ENCODE measurements at regions not wholly inside any gene's neighbourhood (a gene's known extent, or its start where the extent isn't known, plus 50 kb on each side); places are given as distances from the start of the nearest gene placed in this dataset.

DNA sequence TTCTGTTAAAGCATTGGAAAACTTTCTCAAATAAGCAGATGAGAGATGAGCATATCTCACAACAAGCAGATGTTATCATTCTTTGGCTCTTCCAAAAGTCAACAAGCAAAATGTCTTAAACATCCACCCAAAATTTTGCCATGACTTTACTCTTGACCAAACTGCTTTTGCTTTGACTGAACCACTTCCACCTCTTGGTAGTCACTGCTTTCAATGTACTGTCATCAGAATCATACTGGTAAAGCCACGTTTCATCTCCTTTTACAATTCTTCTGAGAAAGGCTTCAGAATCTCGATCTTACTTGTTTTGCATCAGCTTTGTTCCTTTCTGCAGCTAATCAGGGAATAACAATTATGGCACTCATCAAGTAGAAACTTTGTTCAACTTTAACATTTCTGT, 498.5 kb upstream of the GJE1 start:
- no peak overlapping the region for H3K4me3 ChIP-seq
- no peaks in the 10 kb centered on the region for H3K79me2 ChIP-seq
- H3K27me3 ChIP-seq, result no peaks in the 10 kb centered on the region
- TF ChIP-seq EZH2 (IDR thresholded peaks at IDR 0.05; ENCODE audit: borderline replicate concordance), result no peak
- TF ChIP-seq EZH2phosphoT487 (IDR thresholded peaks at IDR 0.05; ENCODE audit: low read depth, severe bottlenecking, unreplicated experiment), result no peak
- TF ChIP-seq, protein P1, sequence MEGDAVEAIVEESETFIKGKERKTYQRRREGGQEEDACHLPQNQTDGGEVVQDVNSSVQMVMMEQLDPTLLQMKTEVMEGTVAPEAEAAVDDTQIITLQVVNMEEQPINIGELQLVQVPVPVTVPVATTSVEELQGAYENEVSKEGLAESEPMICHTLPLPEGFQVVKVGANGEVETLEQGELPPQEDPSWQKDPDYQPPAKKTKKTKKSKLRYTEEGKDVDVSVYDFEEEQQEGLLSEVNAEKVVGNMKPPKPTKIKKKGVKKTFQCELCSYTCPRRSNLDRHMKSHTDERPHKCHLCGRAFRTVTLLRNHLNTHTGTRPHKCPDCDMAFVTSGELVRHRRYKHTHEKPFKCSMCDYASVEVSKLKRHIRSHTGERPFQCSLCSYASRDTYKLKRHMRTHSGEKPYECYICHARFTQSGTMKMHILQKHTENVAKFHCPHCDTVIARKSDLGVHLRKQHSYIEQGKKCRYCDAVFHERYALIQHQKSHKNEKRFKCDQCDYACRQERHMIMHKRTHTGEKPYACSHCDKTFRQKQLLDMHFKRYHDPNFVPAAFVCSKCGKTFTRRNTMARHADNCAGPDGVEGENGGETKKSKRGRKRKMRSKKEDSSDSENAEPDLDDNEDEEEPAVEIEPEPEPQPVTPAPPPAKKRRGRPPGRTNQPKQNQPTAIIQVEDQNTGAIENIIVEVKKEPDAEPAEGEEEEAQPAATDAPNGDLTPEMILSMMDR (IDR thresholded peaks at IDR 0.05; ENCODE audit: poor library complexity), result no peak
- H3K9me3 ChIP-seq (ENCODE audit: low read depth), result no peaks in the 10 kb centered on the region
- no peaks in the 10 kb centered on the region for H3K36me3 ChIP-seq (replicated peaks; ENCODE audit: insufficient read depth, low read depth)
- no peak overlapping the region for H3K27ac ChIP-seq
- DNase-seq (ENCODE audit: low spot score), result no peak
- no peak overlapping the region for H2AFZ ChIP-seq
- no peaks in the 10 kb centered on the region for H3K9me2 ChIP-seq (replicated peaks; ENCODE audit: insufficient read depth)
- no peaks in the 10 kb centered on the region for H3K4me1 ChIP-seq (ENCODE audit: insufficient read depth)
- 83% methylated on average over 2 of the region's 2 CpGs for WGBS (ENCODE audit: low lambda C conversion rate, missing lambda C conversion rate)
- H3K4me2 ChIP-seq, result no peak overlapping the region
- no peaks in the 10 kb centered on the region for H4K20me1 ChIP-seq (ENCODE audit: insufficient read depth, poor library complexity, severe bottlenecking)

GRCh38 chr6:141624301-141624700, 508.4 kb upstream of the GJE1 start:
- Histone ChIP-seq H4K20me1 (ENCODE audit: insufficient read depth, poor library complexity, severe bottlenecking) (no peaks in the 10 kb centered on the region), H3K4me2 (no peak overlapping the region), H3K9me3 (ENCODE audit: low read depth) (no peaks in the 10 kb centered on the region), H3K9me2 (replicated peaks; ENCODE audit: insufficient read depth) (no peaks in the 10 kb centered on the region), H3K27ac (no peak overlapping the region), H3K79me2 (no peaks in the 10 kb centered on the region), H3K36me3 (replicated peaks; ENCODE audit: insufficient read depth, low read depth) (no peaks in the 10 kb centered on the region), H3K27me3 (no peaks in the 10 kb centered on the region), H3K4me3 (no peak overlapping the region), H2AFZ (no peak overlapping the region), H3K4me1 (ENCODE audit: insufficient read depth) (no peaks in the 10 kb centered on the region)
- 90% methylated on average over 3 of the region's 3 CpGs for WGBS (ENCODE audit: low lambda C conversion rate, missing lambda C conversion rate)
- DNase-seq (ENCODE audit: low spot score), result no peak
- no peak for TF ChIP-seq EZH2 (IDR thresholded peaks at IDR 0.05; ENCODE audit: borderline replicate concordance)
- TF ChIP-seq EZH2phosphoT487 (IDR thresholded peaks at IDR 0.05; ENCODE audit: low read depth, severe bottlenecking, unreplicated experiment), result no peak
- TF ChIP-seq, protein P1 (IDR thresholded peaks at IDR 0.05; ENCODE audit: poor library complexity), result no peak

GRCh38 chr6:141618180-141618581, 514.5 kb upstream of the GJE1 start:
- WGBS (ENCODE audit: low lambda C conversion rate, missing lambda C conversion rate), result 93% methylated on average over 15 of the region's 31 CpGs
- Histone ChIP-seq H3K79me2 (no peaks in the 10 kb centered on the region), H3K27ac (no peak overlapping the region), H3K9me3 (ENCODE audit: low read depth) (no peaks in the 10 kb centered on the region), H3K4me1 (ENCODE audit: insufficient read depth) (no peaks in the 10 kb centered on the region), H3K4me2 (no peak overlapping the region), H2AFZ (no peak overlapping the region), H3K27me3 (no peaks in the 10 kb centered on the region), H3K36me3 (replicated peaks; ENCODE audit: insufficient read depth, low read depth) (no peaks in the 10 kb centered on the region), H3K9me2 (replicated peaks; ENCODE audit: insufficient read depth) (no peaks in the 10 kb centered on the region), H4K20me1 (ENCODE audit: insufficient read depth, poor library complexity, severe bottlenecking) (no peaks in the 10 kb centered on the region), H3K4me3 (no peak overlapping the region)
- TF ChIP-seq EZH2 (IDR thresholded peaks at IDR 0.05; ENCODE audit: borderline replicate concordance) (no peak), EZH2phosphoT487 (IDR thresholded peaks at IDR 0.05; ENCODE audit: low read depth, severe bottlenecking, unreplicated experiment) (no peak)
- TF ChIP-seq, protein P1 (IDR thresholded peaks at IDR 0.05; ENCODE audit: poor library complexity), result no peak
- no peak for DNase-seq (ENCODE audit: low spot score)

- Histone ChIP-seq H3K9me3 (ENCODE audit: low read depth) (no peaks in the 10 kb centered on the region), H3K27me3 (no peaks in the 10 kb centered on the region), H3K4me3 (no peak overlapping the region), H3K79me2 (no peaks in the 10 kb centered on the region), H3K27ac (no peak overlapping the region), H3K9me2 (replicated peaks; ENCODE audit: insufficient read depth) (no peaks in the 10 kb centered on the region), H2AFZ (no peak overlapping the region), H3K4me1 (ENCODE audit: insufficient read depth) (no peaks in the 10 kb centered on the region), H3K4me2 (no peak overlapping the region), H4K20me1 (ENCODE audit: insufficient read depth, poor library complexity, severe bottlenecking) (no peaks in the 10 kb centered on the region), H3K36me3 (replicated peaks; ENCODE audit: insufficient read depth, low read depth) (no peaks in the 10 kb centered on the region)
- TF ChIP-seq EZH2phosphoT487 (IDR thresholded peaks at IDR 0.05; ENCODE audit: low read depth, severe bottlenecking, unreplicated experiment) (no peak), EZH2 (IDR thresholded peaks at IDR 0.05; ENCODE audit: borderline replicate concordance) (no peak)
- TF ChIP-seq, protein P1 (IDR thresholded peaks at IDR 0.05; ENCODE audit: poor library complexity), result no peak
- 64% methylated on average over 5 of the region's 5 CpGs for WGBS (ENCODE audit: low lambda C conversion rate, missing lambda C conversion rate)
- DNase-seq (ENCODE audit: low spot score), result no peak
These were observed 522.0 kb upstream of the GJE1 start for GRCh38 chr6:141610741-141611140.

Measured in hepatocyte (in vitro differentiated cells).